HG02981 (cell line): ENCODE measurements at regions not wholly inside any gene's neighbourhood (a gene's known extent, or its start where the extent isn't known, plus 50 kb on each side); places are given as distances from the start of the nearest gene placed in this dataset.
A peak's percentile ranks its signal among the peaks of the same experiment; 100 is the strongest.

ENCODE experiments used
- ATAC-seq: cut with Tn5 transposase; IDR thresholded peaks from one replicate; pipeline ENCODE4 v1.9.1; 2021; ENCODE audit warnings: mild to moderate bottlenecking, moderate library complexity; ENCODE audit not compliant: unreplicated experiment

DNA sequence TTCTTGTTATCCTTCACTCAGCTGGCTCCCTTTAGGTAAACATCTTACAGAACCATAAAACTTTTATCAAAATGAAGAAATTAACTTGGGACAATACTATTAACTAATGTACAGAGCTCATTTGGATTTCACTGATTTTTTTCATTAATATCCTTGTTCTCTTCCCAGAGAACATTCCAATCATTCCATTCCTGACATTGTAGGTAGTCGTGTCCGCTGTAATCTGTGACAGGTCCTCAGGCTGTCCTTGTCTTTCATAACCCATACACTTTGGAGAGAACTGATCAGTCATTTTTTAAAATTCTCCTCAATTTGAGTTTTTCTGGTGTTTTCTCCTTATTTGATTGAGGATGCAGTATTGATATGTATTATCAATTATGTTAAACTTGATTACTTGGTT, 916.8 kb downstream of the GALC start:
- no peak for ATAC-seq

DNA sequence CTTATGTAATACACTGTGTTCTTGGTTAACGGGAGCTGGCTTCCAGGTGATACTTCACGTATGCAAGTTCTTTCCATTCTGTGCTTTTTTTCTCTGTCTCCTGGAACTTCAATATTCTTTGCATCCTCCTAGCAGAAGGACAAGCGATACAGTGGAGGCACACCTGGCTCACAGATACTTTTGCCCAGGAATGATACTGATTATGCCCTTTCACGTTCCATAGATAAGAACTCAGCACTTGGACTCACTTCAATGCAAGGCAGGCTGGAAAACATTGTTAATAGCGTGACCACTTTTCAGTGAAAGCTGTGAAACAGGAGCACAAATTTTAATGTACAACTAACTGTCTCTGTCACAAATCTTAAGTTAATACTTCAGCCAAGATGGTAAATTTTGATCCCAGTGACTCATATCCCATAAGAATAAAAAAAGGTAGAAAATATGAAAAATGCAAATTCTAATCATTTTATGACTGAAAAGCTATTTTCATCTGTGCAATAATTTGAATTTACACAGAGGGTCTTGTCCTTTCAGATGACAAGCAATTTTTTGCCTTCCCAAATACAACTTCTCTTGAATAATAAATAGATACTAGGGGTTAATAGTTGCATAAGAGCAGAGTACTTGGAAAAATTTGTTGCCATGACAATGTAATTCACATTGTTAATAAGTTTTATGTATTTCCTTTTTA, 919.0 kb downstream of the GALC start:
- no peak for ATAC-seq

DNA sequence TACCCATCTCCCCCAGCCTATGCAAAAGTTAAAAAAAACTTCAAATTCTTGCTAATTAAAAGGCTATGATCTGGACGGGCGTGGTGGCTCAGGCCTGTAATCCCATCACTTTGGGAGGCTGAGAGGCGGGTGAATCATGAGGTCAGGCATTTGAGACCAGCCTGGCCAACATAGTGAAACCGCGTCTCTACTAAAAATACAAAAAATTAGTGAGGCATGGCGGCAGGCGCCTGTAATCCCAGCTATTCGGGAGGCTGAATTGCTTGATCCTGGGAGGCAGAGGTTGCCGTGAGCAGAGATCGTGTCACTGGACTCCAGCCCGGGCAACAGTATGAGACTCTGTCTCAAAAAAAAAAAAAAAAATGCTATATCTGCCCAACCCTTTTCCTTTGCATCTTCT, 925.4 kb downstream of the GALC start:
- ATAC-seq, result no peak

DNA sequence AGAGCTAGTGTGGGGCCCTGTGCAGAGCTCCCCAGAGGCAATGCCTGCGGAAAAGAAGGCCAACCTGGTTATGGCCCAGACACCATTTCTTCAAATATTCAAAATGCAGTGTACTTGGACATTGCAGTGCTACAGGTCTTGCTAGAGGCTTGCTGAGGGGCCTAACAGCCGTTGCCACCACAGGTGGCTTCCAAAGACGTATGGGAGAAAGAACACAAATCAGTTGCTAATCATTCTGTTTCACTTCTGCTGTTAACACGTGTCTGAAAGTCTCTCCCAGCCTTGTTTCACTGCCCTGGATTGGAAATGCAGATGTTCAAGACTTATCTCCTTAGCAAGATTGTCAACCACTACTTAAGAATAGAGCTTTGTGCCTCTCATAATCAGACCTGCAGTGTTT, 925.9 kb downstream of the GALC start:
- no peak for ATAC-seq

DNA sequence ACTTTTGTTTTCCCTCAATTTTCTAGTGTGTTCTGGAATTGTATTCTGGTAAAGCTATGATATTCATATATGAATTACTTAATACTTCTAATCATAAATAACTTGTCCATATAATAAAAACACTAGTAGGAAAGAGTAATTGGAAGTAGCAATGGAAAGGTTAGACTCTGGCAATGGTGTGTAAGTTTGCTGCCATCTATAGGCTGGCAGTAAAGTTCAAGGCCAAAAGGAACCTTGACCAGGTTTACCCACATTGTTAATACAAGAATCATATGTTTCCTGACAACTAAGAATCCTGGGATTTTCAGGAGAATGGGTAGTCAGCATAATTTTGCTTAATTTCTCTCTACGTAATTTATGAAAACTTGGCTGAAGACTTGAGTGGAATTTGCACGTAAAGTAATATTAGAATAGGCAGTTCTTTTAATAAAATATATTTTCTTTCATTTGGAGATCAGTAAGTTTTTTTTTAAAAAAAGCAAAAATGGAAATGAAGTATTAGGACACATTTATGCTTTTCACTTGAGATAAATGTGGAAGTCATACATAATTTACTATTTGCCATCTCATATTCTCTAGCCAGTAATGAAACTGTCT, 926.7 kb downstream of the GALC start:
- no peak for ATAC-seq

DNA sequence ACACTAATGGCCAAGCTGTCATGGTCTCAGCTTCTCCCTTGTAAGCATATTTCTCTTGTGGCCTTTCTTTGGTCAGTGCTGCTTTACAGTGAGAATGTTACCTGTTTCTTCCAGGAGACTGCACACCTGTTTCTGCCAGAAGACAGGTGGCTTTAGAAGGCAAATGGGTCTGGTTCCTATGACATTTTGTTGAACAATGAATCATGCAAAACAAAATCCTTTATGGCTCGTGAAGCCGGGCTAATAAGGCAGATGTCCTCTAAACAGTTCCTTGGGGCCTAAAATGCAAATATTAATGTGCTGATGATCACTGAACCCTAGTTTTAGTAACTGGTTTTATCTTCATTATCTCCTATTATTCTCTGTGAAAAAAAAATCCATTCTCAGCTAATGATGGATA, 927.6 kb downstream of the GALC start:
- no peak for ATAC-seq

DNA sequence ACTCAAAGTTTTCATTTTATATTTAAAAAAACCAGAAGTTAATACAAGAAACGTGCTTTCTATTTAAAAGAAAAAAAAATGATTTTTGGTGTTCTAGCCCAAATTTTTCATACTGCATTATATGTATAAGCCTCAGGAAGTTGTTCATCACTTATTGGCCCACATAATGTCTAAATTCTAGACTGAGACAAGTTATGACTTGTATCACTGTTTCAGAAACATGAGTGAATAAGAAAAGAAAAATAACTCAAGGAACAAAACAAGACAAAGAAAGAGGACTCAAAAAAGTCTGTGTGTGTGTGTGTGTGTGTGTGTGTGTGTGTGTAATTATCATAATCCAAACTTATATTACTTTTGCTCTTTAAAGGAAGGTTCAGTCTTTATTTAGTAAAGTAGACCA, 929.8 kb downstream of the GALC start:
- ATAC-seq, result no peak

DNA sequence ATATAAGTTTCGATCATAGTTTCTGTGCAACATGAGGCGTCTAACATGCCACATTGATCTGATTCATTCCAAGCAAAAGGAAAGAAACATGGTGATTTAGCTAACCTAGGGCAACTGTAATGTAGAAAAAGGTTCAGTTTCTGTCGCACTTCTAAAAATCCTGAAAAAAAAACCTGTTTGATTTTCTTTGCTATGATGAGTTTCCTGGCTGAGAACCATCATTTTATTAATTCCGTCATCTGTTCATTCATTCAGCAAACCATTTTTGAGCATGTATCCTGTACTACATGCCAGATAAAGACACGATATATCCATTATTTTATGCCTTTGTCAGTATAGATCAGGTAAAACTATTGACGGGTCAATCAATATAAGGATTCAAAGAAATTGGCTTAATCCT, 932.6 kb downstream of the GALC start:
- no peak for ATAC-seq

DNA sequence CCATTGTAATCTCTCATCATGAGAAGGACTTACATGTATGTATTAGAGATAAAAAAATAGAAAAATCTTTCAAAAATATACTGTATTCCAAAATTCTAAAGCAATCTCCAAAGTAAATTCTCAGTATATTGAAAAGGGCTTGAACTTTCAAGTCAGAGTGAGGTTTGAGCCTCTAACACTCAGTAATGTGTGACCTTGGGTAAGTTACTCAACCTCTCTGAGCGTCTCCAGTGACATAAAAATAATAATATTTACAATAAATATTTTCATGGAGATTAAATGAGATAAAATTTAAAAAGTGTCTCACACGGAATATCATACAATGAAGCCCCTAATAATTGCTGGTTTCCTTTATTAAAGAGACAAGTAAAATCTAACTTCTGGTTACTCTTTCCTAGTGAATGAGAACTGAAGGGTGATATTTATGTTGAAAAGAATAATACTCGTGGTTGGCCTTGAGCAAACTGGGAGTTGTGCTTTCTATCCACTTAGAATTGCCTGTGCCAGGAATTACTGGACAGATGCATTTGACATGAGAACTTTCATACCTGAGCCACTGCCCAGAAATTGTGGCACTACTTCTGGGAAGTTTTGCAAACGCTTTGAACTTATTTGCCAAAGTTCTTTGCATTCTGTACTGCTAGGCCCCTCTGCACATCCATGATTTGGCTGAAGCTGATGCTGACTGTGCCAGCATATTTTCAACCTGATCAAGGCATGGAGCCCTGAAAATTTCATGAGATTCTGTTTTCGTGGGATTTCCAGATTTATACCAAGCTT, 933.7 kb downstream of the GALC start:
- no peak for ATAC-seq

DNA sequence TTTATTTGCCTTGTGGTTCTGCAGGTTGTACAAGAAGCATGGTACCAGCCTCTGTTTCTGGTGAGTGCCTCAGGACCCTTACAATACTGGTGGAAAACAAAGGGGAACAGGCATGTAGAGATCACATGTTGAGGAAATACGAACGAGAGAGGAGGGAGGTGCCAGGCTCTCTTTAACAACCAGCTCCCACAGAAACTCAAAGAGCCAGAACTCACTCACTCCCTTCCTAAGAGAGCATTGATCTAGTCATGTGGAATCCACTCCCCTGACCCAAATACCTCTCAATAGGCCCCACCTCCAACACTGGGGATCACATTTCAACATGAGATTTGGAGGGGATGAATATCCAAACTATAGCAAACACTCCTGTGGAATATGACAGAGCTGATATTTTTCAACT, 938.0 kb downstream of the GALC start:
- no peak for ATAC-seq

DNA sequence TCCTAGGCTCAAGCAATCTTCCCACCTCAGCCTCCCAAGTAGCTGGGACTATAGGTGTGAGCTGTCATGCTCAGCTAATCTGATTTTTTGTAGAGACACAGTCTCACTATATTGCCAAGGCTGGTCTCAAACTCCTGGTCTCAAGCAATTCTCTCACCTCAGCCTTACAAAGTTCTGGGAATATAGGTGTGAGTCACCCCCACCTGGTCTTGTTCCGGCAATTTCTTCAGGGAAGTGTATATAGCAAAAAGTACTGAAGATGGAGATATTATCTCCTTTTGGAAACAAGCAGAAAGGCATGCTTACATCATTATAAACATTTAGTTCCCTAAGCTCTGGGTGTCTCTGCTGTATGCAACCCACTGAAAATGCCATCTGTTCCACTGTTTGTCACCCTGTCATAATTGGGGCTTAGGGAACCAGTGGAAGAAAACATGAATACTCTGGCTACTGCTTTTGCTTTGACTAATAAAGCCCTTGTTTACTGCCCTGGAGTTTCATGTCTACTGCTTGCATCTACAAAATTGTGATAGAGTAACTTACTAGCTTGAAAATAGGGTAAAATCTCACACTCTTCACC, 940.2 kb downstream of the GALC start:
- ATAC-seq, result no peak

DNA sequence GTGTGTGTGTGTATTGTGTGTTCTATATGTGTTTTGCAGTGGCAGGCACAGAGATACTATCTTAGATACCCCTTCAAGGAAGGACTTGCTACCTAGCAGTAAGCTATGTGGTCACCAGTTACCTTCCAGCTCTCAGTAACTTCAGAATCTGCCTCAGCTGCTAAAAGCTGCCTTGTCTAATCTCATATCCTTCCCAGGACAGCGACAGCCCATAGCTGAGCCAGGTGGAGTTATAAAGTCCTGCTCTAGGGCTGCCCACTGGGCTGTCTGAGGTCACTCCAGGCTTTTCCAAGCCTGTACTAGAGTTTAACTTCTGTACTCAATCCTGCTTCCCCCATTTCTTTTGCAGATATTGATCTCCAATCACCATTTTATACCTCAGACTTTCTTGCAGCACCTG, 942.6 kb downstream of the GALC start:
- no peak for ATAC-seq

DNA sequence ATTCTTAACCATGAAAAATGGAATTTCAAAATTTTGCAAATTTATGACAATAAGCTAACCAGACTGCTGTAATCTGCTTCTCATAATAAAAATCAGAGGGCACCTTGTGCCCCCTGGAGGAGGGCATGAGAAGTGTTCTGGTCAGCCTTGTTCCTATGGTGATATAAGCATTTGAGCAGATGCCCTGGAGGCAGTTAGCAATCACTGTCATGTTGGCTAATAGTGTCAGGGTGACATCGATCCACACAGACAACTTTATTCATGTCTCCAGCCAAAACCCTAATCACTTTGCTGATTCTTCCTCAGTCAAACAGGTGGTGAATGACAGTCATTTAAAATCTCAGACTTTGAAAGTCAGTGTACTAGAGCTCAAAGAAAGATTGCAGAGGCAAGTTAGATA, 943.0 kb downstream of the GALC start:
- ATAC-seq, result peak; percentile 68

DNA sequence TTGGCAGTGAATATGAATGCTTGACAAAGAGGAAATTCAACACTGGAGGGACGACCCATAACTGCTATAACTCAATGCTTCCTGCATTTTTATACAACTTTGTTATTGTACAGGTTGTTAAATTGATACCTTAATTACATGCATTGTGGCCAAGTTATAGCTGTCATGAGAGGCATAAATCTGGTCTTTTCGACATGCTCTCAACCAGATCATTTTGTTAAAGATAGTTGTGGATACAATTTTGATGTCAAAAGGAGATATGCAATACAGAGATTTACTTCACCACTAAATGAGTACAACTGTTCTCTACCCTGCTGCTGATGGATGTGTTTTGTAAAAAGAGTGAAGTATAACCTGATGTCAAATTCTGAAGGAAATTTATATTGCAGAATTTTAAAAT, 946.0 kb downstream of the GALC start:
- ATAC-seq, result no peak

DNA sequence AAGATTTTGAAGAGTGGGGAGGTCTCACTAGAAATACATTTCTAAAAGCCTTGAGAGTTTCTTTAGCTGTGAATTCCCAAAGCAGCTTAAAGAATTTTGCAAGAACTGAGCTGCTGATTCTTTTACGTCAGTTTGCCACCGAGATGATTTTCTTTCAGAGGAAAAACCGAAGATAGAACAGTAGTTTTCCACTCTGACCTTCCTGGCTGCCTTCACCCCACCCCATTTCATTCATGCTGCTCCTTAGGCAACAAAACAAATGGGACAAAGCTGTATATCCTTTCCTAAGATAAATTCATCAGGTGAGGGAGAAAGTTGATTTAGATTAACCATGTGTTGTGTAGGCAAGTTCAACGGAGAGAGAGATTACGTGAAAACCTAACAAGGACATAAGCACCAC, 947.0 kb downstream of the GALC start:
- no peak for ATAC-seq

DNA sequence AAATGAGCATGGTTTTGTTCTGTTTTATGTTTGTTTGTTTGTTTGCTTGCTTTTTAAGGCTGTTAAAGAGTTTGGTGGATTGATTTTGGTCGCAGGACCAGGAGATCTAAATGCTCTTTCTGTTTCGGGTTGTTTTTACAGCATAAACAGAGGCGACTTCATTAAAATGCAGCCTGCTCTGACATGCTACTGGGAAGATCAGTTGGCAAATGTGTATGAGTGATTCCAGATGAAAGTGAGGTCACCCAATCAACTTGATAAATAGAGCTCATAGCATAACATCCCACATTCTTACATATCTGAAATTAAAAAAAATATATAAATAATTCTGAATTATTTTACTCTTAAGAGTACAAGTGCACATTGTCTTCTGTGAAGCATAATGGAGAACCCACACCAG, 947.7 kb downstream of the GALC start:
- ATAC-seq, result no peak

DNA sequence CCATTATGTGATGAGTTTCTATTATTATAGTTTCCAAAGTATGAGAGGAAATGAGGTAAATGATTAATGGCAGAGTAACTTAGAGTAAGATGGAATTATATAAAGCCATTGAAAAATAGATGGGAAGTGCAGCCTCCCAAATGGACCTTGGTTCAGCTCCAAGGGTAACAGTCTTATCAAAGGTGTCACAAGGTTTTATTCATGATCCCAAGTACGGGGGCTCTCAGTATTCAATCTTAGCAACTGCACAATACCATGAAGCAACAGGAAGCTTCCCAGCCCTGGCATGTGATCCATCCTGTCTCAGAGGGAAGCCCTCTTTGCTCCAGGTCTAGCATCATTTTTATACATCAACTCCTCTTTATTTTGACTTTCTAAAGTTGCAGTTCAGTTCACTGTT, 948.2 kb downstream of the GALC start:
- no peak for ATAC-seq

DNA sequence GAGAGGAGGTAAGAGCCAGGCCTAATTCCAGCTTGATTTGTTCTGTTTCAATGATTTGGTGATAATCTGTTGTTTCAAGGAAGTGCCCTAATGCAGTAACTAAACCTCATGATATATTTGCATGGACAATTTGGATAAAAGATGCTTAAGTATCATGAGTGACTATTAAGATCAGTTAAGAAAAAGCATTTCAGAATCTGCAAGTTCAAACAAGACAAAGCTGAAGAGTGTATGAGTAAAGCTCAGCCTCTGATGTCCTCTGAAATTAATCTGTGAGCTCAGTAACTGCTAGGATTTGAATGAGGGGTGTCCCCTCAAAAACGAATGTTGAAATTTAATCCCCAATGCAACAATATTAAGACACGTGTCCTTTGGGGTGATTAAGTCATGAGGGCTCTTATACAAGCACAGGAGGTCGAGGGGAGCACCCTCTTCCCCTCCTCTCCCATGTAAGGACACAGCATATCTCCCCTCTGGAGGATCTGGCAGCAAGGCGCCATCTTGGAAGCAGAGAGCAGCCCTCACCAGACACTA, 949.2 kb downstream of the GALC start:
- ATAC-seq, result no peak

DNA sequence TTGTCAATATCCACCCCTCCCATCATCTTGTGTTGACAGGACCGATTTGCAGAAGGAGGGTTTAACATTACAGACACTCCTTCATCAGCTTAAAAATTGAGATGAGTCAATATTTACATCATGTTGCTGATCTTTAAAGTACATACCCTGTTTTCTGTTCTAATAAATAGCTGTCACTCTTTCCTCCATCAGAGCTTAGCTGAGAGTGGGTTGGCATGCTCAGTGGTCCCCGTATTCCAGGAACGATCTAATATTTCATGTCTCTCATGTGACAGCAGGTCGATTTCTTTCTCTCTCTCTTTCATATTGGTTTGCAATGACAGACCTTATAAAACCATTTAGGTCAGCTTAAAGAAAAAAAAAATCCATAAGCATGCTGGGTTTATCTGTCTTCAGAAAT, 950.6 kb downstream of the GALC start:
- ATAC-seq, result no peak

DNA sequence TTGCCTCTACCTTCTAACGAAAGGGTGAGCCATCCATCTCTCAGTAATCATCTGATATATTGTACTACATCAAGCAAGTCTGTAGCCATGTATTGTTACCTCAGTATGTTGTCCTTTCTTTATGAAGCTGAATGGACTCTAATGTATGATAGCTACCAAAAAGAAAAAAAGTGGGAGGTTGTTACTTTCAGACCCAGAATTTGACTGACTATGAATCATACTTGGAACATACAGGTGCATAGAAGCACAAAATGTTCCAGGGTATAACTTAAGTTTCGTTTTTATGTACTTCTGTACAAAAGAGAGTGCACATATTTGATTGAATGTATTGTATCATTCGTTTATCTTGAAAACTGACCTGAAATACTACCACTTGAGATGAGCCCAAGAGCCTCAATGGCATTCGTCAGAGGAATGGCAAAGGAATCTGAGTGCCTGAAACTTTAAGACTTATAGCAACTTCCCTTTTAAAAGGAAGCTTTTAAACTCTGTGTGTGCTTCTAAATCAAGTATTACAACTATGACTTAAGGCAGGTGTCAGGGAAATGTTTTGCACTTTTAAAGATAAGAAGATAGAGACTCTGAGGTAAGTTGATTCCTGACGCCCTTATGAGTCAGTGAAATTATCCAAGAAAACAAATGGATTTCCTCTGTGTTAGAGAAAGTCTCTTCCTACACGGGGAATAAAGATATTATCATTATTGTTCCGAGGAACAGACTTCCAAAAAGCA, 951.5 kb downstream of the GALC start:
- no peak for ATAC-seq

DNA sequence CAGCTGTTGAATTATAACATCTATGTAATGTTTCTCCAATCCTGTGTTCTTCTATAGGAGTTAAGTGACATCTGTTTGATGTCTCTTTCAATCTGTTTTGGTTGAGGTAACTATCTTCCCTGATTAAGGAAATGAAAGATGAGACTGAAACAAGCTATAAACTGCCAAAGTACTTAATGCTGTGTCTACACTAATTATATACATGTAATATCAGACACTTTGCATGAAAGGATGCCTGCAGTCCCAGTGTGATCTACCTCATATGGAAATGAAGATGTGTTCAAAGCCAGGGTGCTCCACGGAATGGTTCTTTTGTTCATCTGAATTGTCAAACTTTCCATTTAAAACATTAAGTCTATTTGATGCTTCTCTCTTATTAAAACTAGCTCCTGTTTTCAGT, 958.3 kb downstream of the GALC start:
- no peak for ATAC-seq
